GM21381 (cell line): ENCODE measurements at regions not wholly inside any gene's neighbourhood (a gene's known extent, or its start where the extent isn't known, plus 50 kb on each side); places are given as distances from the start of the nearest gene placed in this dataset.

Source experiments
- ATAC-seq: cut with Tn5 transposase; IDR thresholded peaks from one replicate; pipeline ENCODE4 v1.9.1; 2021; ENCODE audit warnings: mild to moderate bottlenecking, moderate library complexity; ENCODE audit not compliant: unreplicated experiment

- ATAC-seq, result no peak
Observed at GRCh38 chr4:137333031-137333430, 199.3 kb downstream of the PCDH18 start.

- ATAC-seq, result no peak
Observed at GRCh38 chr4:137312257-137312656, 220.0 kb downstream of the PCDH18 start.

GRCh38 chr4:137310593-137311490 is 221.5 kb downstream of the PCDH18 start:
- ATAC-seq, result no peak

- ATAC-seq, result no peak
Observed at GRCh38 chr4:137310166-137310565, 222.1 kb downstream of the PCDH18 start.

DNA sequence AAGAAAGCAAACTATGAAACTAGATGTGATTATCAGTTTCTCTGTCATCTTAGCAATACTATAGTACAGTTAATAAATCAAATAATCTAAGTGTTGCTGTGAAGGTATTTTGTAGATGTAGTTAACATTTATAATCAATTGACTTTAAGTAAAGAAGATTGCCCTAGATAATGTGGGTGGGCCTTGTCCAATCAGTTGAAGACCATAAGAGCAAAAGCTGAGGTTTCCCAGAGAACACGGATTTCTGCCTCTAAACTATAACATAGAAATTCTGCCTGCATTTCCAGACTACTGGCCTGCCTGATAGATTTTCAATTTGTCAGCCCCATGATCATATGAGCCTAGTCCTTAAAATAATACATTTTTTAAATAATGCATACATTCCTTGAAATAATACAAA is 222.9 kb downstream of the PCDH18 start:
- ATAC-seq, result no peak

DNA sequence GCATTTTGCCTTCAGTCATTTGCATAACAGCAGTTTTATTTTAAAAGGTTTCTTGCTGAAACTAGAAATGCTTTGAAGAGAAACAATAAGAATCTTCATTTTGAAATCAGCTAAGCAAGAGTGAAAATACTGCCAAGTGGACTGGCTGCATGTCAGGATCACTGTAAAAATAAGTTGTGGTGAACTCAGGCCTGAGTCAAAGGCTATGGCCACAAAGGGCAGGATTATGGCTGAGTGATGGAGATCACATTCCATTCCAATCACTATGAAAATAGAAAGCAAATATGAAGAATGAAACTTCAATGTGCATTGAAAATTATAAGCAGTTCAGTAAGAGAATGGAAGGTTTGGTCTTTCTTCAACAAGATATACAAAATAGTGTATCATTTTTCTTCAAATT is 224.5 kb downstream of the PCDH18 start:
- no peak for ATAC-seq

DNA sequence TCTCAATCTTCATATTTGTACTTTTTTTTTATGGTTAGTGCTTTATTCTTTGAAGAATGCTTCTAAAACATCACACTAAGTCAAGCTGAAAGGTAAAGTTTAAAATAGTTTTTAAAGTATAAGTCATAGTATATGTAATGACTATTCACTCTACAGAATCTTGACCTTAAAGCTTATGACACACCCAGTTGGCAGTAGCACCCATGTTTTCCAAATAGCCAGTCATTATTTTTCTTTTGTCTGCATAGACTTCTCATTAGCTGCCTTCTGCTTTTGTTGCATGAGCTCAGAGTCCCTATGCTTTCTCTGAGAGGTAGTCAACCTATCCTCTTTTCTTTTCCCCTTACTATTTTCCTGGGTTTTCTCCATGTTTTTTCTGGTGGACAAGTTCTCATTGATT is 231.5 kb downstream of the PCDH18 start:
- ATAC-seq, result no peak

DNA sequence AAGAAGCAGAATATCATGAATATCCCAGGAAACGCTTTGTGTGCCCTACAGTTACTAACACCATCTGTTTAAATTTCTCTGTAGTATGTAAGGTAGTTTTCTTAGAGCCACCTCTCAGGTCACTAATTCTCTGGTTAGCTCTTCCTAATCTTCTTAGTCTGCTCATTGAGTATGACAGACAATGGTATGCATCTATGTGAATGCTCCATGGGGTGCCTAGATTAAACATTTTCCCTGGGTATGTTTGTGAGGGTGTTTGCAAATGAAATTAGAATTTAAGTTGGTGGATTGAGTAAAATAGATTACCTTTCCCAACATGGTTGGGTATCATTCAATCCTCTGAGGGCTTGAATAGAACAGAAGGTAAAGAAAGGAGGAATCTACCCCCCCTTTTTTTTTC is 233.0 kb downstream of the PCDH18 start:
- ATAC-seq, result no peak

DNA sequence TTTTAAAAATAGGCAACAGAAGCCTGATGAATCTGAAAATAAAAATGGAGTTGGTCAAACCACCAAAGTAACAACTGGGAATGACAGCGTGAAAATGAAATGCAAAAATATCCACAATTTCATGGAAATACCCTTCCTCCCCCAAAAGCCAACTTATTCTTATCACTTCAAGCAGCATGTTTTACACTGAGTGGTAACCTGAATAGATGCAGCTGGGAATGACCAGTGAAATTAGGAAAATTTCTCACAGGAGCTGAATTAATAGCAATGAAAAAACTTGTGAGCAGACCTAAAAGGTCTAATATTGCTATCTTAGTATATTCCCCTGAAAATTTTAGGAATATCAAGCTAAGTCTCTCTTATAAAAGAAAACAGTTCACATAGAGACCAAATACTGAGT is 239.0 kb downstream of the PCDH18 start:
- no peak for ATAC-seq

DNA sequence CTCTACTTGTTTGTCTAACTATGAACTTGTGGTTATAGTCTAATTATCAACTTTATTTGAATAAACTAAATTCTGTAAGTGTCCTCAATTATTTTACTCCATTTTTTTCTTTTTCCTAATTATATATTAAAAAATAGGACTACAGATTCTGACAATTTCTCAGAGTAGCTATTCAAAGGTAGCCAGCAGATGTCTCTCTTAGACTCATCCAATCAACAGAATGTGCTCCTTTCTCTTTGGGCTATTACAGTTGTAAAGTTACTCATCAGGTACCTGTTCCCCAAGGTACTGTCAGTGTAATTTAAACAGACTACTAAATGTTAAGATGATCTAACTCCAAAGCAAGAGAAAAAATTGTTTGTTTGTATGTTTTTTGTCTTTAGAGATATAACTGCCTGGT is 248.6 kb downstream of the PCDH18 start:
- ATAC-seq, result no peak

DNA sequence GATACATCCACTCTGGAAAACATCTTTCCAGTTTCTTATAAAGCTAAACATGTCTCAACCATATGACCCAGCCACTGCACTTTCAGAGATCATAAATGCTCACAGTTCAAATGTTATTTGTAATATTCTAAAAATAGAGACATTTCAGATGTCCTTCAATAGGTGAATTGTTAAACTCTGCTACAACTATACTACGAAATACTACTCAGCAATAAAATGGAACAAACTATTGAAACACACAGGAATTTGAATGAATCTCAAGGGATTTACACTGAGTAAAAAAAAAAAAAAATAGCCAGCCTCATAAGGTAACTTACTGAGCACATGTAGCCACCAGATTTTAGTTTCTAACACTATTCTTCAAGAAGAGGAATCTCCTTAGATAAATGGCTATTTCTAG is 253.9 kb downstream of the PCDH18 start:
- no peak for ATAC-seq

DNA sequence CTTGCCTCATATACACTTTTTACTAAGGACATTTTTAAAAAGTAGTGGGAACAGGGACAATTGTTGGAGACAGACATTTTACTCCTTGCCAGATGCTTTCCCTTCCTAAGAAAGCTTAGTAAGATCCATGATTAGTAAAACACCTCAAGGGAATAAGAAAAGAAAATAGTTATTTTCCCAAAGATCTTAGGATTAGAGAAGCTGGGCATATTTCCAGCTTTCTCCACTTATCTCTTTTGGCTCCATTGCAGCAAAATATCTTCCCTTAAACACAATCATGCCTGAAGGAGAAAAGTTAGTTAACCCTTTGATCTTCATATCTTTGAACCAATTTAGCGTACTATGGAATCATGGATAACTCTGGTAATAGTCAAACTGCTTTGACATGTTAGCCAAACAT is 257.9 kb downstream of the PCDH18 start:
- ATAC-seq, result no peak

- no peak for ATAC-seq
Observed at GRCh38 chr4:137267024-137267423, 265.3 kb downstream of the PCDH18 start.

DNA sequence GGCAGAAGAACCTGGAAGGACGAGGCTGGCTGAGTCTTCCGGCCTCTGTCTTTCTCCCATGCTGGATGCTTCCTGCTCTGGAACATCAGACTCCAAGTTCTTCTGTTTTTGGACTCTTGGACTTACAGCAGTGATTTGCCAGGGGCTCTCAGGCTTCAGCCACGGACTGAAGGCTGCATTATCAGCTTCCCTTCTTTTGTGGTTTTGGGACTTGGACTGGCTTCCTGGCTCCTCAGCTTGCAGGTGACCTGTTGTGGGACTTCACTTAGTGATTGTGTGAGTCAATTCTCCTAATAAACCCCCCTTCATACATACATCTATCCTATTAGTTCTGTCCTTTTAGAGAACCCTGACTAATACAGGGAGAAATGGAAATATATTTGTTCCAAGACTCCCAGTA is 265.8 kb downstream of the PCDH18 start:
- ATAC-seq, result no peak

DNA sequence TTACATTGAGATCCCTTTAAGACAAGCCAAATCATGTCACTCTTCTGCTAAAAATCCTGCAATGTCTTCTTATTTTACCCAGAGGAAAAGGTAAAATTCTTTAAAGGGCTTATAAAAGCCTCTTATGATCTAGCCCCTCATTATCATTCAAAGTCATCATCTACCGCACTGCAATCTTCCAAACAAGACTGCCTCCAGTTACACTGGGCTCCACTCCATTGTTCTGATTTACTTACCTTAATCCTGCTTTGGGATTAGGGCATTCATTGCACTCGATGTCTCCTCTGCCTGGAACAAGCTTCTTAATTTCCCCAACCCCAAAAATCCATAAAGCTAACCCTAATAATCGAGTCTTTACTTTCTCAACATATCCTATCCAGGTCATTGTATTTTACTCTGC is 269.1 kb downstream of the PCDH18 start:
- no peak for ATAC-seq

DNA sequence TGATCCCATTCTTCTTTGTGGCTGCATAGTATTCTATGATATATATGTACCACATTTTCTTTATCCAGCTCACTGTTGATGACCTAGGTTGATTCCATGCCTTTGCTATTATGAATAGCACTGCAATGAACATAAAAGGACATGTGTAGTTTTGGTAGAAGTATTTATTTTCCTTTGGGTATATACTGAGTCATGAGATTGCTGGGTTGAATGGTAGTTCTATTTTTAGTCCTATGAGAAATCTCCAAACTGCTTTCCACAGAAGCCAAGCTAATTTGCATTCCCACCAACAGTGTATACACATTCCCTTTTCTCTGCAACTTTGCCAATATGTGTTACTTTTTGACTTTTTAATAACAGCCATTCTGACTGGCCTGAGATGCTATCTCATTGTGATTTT is 278.3 kb downstream of the PCDH18 start:
- ATAC-seq, result no peak

GRCh38 chr4:137249112-137249511 is 283.2 kb downstream of the PCDH18 start:
- ATAC-seq, result no peak

- ATAC-seq, result no peak
Observed at GRCh38 chr4:137238456-137239162, 293.7 kb downstream of the PCDH18 start.

GRCh38 chr4:137226900-137227299 is 305.4 kb downstream of the PCDH18 start:
- no peak for ATAC-seq

DNA sequence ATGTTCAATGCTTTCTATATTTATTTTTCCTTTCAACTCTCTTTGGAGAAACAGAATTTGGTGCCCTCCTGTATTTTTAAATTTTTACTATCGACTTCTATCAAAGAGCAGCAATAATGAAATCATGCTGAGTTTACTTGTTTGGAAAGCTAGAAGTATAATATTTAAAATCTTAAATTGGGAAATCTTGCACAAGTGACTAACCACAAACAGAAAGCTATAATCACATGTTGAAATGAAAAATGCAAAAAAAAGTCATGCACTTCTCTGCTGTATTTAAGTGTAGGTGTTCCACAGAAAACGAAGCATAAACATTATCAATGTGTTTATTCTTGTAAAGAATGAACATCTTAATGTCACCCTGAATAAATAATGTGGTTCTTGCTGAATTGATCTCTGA is 306.1 kb downstream of the PCDH18 start:
- ATAC-seq, result no peak

GRCh38 chr4:137213372-137214173 is 318.7 kb downstream of the PCDH18 start:
- no peak for ATAC-seq

- ATAC-seq, result no peak
Observed at GRCh38 chr4:137212601-137213000, 319.7 kb downstream of the PCDH18 start.
